ENCODE measurements at regions not wholly inside any gene's neighbourhood (a gene's known extent, or its start where the extent isn't known, plus 50 kb on each side); places are given as distances from the start of the nearest gene placed in this dataset.
A peak's percentile ranks its signal among the peaks of the same experiment; 100 is the strongest.

DNA sequence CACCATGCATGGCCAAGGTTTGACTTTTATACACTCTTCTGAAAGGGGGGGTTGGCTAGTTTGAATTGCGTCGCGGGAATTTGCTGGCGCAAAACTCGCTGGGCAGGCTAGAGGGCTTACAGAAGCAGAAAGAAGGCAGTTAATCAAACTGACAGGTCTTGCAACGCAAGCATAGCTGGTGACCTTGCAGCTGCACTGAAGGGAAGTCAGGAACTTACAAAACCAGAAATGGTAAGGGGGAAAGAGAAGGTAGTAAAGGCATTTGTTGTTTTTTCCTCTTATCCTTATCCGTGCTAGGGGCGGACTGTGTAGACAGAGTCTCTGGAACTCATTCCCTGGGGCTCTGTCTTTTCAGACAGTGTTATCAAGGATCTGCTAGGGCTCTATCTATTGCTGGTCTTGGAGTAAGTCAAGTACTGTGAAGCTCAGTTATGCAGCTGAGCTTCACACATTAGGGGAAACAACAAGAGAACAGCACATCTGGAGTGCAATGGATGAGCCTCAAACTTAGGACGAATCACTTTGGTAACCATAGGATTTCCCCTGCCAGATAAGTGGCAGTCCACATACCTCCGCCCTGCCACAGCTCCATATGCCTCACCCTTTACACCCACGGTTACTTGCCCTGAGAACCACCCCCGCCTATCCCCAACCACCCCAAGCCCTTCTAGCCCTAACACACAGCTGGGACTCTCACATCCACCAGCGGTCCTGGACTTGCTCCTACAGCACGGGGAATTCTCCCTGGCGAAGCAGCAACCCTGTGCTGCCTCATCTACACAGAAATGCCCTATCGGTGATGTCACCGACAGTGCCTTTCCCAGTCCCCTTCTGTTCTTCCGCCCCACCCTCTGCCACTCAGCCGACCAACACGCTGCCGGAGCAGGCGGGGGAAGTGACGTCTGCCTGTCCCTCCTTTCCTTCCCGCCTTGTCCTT lies 251.4 kb downstream of the FAM72C start (continued):
- TF ChIP-seq, protein P1, sequence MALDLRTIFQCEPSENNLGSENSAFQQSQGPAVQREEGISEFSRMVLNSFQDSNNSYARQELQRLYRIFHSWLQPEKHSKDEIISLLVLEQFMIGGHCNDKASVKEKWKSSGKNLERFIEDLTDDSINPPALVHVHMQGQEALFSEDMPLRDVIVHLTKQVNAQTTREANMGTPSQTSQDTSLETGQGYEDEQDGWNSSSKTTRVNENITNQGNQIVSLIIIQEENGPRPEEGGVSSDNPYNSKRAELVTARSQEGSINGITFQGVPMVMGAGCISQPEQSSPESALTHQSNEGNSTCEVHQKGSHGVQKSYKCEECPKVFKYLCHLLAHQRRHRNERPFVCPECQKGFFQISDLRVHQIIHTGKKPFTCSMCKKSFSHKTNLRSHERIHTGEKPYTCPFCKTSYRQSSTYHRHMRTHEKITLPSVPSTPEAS (tag by site-specific recombination; IDR thresholded peaks at IDR 0.05) = no peak
- no peak for TF ChIP-seq ZNF354C (tag by site-specific recombination; IDR thresholded peaks at IDR 0.05; ENCODE audit: borderline replicate concordance, low read depth)
- no peak for TF ChIP-seq OVOL3 (tag by site-specific recombination; IDR thresholded peaks at IDR 0.05)
- TF ChIP-seq ZNF112 (tag by site-specific recombination; IDR thresholded peaks at IDR 0.05) = no peak
- TF ChIP-seq HOXA7 (CRISPR knock-in tag; IDR thresholded peaks at IDR 0.05; ENCODE audit: borderline replicate concordance) = no peak
- no peak for TF ChIP-seq ZNF274 (IDR thresholded peaks at IDR 0.05; ENCODE audit: low read length)
- no peak for TF ChIP-seq ZNF274 (tag by site-specific recombination; IDR thresholded peaks at IDR 0.05; ENCODE audit: borderline replicate concordance)
- TF ChIP-seq KLF10 (tag by site-specific recombination; IDR thresholded peaks at IDR 0.05) = no peak; the same call in 1 of the 2 replicates
- no peak for TF ChIP-seq YY1 (tag by site-specific recombination; IDR thresholded peaks at IDR 0.05)
- TF ChIP-seq ZNF416 (tag by site-specific recombination; IDR thresholded peaks at IDR 0.05) = no peak
- no peak for TF ChIP-seq ZSCAN30 (tag by site-specific recombination; IDR thresholded peaks at IDR 0.05)
- TF ChIP-seq, protein P2, sequence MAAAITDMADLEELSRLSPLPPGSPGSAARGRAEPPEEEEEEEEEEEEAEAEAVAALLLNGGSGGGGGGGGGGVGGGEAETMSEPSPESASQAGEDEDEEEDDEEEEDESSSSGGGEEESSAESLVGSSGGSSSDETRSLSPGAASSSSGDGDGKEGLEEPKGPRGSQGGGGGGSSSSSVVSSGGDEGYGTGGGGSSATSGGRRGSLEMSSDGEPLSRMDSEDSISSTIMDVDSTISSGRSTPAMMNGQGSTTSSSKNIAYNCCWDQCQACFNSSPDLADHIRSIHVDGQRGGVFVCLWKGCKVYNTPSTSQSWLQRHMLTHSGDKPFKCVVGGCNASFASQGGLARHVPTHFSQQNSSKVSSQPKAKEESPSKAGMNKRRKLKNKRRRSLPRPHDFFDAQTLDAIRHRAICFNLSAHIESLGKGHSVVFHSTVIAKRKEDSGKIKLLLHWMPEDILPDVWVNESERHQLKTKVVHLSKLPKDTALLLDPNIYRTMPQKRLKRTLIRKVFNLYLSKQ (tag by site-specific recombination; IDR thresholded peaks at IDR 0.05; ENCODE audit: borderline replicate concordance) = no peak
- TF ChIP-seq, protein P3, sequence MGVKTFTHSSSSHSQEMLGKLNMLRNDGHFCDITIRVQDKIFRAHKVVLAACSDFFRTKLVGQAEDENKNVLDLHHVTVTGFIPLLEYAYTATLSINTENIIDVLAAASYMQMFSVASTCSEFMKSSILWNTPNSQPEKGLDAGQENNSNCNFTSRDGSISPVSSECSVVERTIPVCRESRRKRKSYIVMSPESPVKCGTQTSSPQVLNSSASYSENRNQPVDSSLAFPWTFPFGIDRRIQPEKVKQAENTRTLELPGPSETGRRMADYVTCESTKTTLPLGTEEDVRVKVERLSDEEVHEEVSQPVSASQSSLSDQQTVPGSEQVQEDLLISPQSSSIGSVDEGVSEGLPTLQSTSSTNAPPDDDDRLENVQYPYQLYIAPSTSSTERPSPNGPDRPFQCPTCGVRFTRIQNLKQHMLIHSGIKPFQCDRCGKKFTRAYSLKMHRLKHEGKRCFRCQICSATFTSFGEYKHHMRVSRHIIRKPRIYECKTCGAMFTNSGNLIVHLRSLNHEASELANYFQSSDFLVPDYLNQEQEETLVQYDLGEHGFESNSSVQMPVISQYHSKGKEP (tag by site-specific recombination; IDR thresholded peaks at IDR 0.05) = peak; percentile 78
- TF ChIP-seq BCL11A (tag by site-specific recombination; IDR thresholded peaks at IDR 0.05; ENCODE audit: low read depth) = no peak
- no peak for TF ChIP-seq BCL11B (tag by site-specific recombination; IDR thresholded peaks at IDR 0.05; ENCODE audit: low read depth)
- peak; percentile 15; the same call in 1 of the 2 replicates for TF ChIP-seq WT1 (tag by site-specific recombination; IDR thresholded peaks at IDR 0.05)
- no peak for TF ChIP-seq ZNF571 (tag by site-specific recombination; IDR thresholded peaks at IDR 0.05)
- TF ChIP-seq ZBTB20 (tag by site-specific recombination; IDR thresholded peaks at IDR 0.05) = peak; percentile 57; the same call in 1 of the 2 replicates
- TF ChIP-seq ZNF423 (tag by site-specific recombination; IDR thresholded peaks at IDR 0.05) = no peak
- TF ChIP-seq, protein P4, sequence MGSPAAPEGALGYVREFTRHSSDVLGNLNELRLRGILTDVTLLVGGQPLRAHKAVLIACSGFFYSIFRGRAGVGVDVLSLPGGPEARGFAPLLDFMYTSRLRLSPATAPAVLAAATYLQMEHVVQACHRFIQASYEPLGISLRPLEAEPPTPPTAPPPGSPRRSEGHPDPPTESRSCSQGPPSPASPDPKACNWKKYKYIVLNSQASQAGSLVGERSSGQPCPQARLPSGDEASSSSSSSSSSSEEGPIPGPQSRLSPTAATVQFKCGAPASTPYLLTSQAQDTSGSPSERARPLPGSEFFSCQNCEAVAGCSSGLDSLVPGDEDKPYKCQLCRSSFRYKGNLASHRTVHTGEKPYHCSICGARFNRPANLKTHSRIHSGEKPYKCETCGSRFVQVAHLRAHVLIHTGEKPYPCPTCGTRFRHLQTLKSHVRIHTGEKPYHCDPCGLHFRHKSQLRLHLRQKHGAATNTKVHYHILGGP (tag by site-specific recombination; IDR thresholded peaks at IDR 0.05) = no peak
- TF ChIP-seq, protein P5, sequence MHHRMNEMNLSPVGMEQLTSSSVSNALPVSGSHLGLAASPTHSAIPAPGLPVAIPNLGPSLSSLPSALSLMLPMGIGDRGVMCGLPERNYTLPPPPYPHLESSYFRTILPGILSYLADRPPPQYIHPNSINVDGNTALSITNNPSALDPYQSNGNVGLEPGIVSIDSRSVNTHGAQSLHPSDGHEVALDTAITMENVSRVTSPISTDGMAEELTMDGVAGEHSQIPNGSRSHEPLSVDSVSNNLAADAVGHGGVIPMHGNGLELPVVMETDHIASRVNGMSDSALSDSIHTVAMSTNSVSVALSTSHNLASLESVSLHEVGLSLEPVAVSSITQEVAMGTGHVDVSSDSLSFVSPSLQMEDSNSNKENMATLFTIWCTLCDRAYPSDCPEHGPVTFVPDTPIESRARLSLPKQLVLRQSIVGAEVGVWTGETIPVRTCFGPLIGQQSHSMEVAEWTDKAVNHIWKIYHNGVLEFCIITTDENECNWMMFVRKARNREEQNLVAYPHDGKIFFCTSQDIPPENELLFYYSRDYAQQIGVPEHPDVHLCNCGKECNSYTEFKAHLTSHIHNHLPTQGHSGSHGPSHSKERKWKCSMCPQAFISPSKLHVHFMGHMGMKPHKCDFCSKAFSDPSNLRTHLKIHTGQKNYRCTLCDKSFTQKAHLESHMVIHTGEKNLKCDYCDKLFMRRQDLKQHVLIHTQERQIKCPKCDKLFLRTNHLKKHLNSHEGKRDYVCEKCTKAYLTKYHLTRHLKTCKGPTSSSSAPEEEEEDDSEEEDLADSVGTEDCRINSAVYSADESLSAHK (tag by site-specific recombination; IDR thresholded peaks at IDR 0.05) = no peak
- TF ChIP-seq ZNF677 (tag by site-specific recombination; IDR thresholded peaks at IDR 0.05) = no peak
- TF ChIP-seq ZNF837 (tag by site-specific recombination; IDR thresholded peaks at IDR 0.05) = no peak
- peak; percentile 59; the same call in 1 of the 2 replicates for TF ChIP-seq SP3 (tag by site-specific recombination; IDR thresholded peaks at IDR 0.05)
- TF ChIP-seq, protein P6, sequence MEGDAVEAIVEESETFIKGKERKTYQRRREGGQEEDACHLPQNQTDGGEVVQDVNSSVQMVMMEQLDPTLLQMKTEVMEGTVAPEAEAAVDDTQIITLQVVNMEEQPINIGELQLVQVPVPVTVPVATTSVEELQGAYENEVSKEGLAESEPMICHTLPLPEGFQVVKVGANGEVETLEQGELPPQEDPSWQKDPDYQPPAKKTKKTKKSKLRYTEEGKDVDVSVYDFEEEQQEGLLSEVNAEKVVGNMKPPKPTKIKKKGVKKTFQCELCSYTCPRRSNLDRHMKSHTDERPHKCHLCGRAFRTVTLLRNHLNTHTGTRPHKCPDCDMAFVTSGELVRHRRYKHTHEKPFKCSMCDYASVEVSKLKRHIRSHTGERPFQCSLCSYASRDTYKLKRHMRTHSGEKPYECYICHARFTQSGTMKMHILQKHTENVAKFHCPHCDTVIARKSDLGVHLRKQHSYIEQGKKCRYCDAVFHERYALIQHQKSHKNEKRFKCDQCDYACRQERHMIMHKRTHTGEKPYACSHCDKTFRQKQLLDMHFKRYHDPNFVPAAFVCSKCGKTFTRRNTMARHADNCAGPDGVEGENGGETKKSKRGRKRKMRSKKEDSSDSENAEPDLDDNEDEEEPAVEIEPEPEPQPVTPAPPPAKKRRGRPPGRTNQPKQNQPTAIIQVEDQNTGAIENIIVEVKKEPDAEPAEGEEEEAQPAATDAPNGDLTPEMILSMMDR (tag by site-specific recombination; IDR thresholded peaks at IDR 0.05) = no peak
- peak; percentile 81 for TF ChIP-seq ZBTB17 (tag by site-specific recombination; IDR thresholded peaks at IDR 0.05)
- TF ChIP-seq, protein P7, sequence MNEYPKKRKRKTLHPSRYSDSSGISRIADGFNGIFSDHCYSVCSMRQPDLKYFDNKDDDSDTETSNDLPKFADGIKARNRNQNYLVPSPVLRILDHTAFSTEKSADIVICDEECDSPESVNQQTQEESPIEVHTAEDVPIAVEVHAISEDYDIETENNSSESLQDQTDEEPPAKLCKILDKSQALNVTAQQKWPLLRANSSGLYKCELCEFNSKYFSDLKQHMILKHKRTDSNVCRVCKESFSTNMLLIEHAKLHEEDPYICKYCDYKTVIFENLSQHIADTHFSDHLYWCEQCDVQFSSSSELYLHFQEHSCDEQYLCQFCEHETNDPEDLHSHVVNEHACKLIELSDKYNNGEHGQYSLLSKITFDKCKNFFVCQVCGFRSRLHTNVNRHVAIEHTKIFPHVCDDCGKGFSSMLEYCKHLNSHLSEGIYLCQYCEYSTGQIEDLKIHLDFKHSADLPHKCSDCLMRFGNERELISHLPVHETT (tag by site-specific recombination; IDR thresholded peaks at IDR 0.05) = peak; percentile 64; the same call in 1 of the 2 replicates
- TF ChIP-seq ZSCAN23 (tag by site-specific recombination; IDR thresholded peaks at IDR 0.05) = no peak
- TF ChIP-seq ZBTB1 (tag by site-specific recombination; IDR thresholded peaks at IDR 0.05) = no peak
